Heart right ventricle (tissue), 16 donors: ENCODE measurements at regions not wholly inside any gene's neighbourhood (a gene's known extent, or its start where the extent isn't known, plus 50 kb on each side); places are given as distances from the start of the nearest gene placed in this dataset.

Experiments used
- ATAC-seq, 8 donors: fragments of 200-7000 bp; cut with Tn5 transposase; one replicate each; pipeline ENCODE4 v1.9.1; 2020; ENCODE audit warnings: mild to moderate bottlenecking in 8 of 8, moderate library complexity in 8 of 8, moderate number of reproducible peaks in 1 of 8
- DNase-seq, 2 donors: peaks; one replicate each; pipeline ENCODE4 v3.0.0-alpha.2; 2020
- H3K27ac ChIP-seq, 10 donors: fragments of 200-600 bp; sonication (generic) in 2 of 10; one replicate each; pipeline versions ENCODE4 v1.5.0 to v1.8.0; 2020 to 2022; ENCODE audit warnings: mild to moderate bottlenecking in 3 of 10
- H3K27me3 ChIP-seq, 7 donors: fragments of 200-600 bp; one replicate each; pipeline ENCODE4 v1.8.0; 2021 to 2022; ENCODE audit warnings: mild to moderate bottlenecking in 2 of 7
- H3K36me3 ChIP-seq, 9 donors: fragments of 200-600 bp; sonication (generic) in 1 of 9; one replicate each; pipeline versions ENCODE4 v1.5.0 to v1.8.0; 2020 to 2022; ENCODE audit warnings: mild to moderate bottlenecking in 2 of 9
- H3K4me1 ChIP-seq, 9 donors: fragments of 200-600 bp; sonication (generic) in 1 of 9; one replicate each; pipeline versions ENCODE4 v1.5.0 to v1.8.0; 2020 to 2022; ENCODE audit warnings: mild to moderate bottlenecking in 4 of 9
- H3K4me3 ChIP-seq, 10 donors: fragments of 200-600 bp; sonication (generic) in 2 of 10; one replicate each; pipeline versions ENCODE4 v1.5.0 to v1.8.0; 2020 to 2022; ENCODE audit warnings: mild to moderate bottlenecking in 7 of 10, moderate library complexity in 2 of 10
- H3K9me3 ChIP-seq, 11 donors: fragments of 200-600 bp in 10 of 11; sonication (generic) in 2 of 11; one replicate each; pipeline versions ENCODE4 v1.5.0 to v1.8.0; 2013 to 2022; ENCODE audit warnings: mild to moderate bottlenecking in 2 of 11, control low read depth in 1 of 11, moderate library complexity in 1 of 11
- WGBS, 2 donors: extraction: QIAGEN DNeasy Blood & Tissue Kit; methylation state at CpG; one replicate each; pipeline ENCODE4 v1.1.7; 2013; ENCODE audit warnings: inconsistent platforms in 1 of 2; 5-methylcytosine and 5-hydroxymethylcytosine counted together
- intact Hi-C, 10 donors: fragments of 100-400 bp; cut with DNase I; formaldehyde crosslinking; loops; one replicate each; pipeline versions ENCODE4 v1.11.1 to v1.14.2; 2022
- TF ChIP-seq, protein P1 (sequence below), 9 donors: fragments of 200-600 bp; sonication (generic) in 2 of 9; IDR thresholded peaks; one replicate each; pipeline versions ENCODE4 v1.5.0 to v1.8.0; 2021 to 2022; ENCODE audit warnings: antibody characterized with exemption in 9 of 9, mild to moderate bottlenecking in 5 of 9, moderate library complexity in 1 of 9
- donor health status: Arrhythmogenic right ventricular cardiomyopathy.
- donor health status: ischemic (EF 13 %, LVEDD 7.1; RV severe dilation, severe dysfunction).
- donor health status: healthy with polysubstance abuse.
- donor health status: DM: no; HTN: yes; CAD: no.
- donor health status: DM: no; HTN: no; CAD: no.
- donor health status: ischemic (EF 25% LVEDD 6.9; RV normal size, moderate dysfunction).
- donor health status: ischemic (EF 25% LVEDD 5.7; RV mildly dilated, moderate dysfunction).
- donor health status: healthy.
- donor health status: DM: yes; HTN: yes; CAD: no.
- donor health status: Ischemic cardiomyopathy.
- donor health status: ischemic (EF 35%, LVEDD 5.7; RV mildly dilated, moderate dysfunction).
- donor health status: nonischemic (EF 11% LVEDD 7.7; RV severe dilation, severe dysfunction).
- donor health status: DM: yes; HTN: yes; CAD: no.
- donor health status: PGD.
- donor health status: ischemic (EF 29% LVEDD 5.4; RV normal size, mild dysfunction).
- donor health status: nonischemic (EF 23%, LVEDD 6.1; RV moderate dilation, normal function).

DNA sequence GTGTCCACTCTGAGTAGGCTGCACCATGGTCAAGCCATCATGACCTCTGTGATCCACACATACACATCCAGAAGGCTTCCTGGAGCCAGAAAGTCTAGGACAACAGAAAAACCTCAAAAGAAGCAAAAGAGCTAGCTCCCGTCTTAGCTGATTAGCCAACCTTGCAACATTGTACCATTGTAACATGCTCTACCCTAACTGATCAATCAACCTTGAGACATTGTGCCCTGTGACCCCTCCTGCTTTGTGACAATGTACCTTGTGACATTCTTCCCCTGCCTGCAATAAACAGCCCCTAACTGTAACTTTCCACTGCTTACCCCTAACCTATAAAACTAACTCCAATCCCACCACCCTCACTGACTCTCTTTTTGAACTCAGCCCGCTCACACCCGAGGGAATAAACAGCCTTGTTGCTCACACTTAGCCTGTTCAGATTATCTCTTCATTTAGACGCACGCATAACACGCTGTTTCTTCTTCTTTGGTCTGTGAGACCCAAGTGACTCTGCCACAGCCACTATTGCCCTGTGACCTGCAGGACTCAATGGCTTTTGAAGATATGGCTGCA lies 1104.6 kb downstream of the OTOL1 start:
- Histone ChIP-seq H3K4me1 (no peaks in the 10 kb centered on the region), H3K9me3 (peaks cover 0 to 26% (median 0%) of the 10 kb centered on the region in 11 donors), H3K27me3 (no peaks in the 10 kb centered on the region), H3K4me3 (no peak overlapping the region), H3K27ac (no peak overlapping the region), H3K36me3 (no peaks in the 10 kb centered on the region)
- DNase-seq, result no peak
- TF ChIP-seq, protein P1, sequence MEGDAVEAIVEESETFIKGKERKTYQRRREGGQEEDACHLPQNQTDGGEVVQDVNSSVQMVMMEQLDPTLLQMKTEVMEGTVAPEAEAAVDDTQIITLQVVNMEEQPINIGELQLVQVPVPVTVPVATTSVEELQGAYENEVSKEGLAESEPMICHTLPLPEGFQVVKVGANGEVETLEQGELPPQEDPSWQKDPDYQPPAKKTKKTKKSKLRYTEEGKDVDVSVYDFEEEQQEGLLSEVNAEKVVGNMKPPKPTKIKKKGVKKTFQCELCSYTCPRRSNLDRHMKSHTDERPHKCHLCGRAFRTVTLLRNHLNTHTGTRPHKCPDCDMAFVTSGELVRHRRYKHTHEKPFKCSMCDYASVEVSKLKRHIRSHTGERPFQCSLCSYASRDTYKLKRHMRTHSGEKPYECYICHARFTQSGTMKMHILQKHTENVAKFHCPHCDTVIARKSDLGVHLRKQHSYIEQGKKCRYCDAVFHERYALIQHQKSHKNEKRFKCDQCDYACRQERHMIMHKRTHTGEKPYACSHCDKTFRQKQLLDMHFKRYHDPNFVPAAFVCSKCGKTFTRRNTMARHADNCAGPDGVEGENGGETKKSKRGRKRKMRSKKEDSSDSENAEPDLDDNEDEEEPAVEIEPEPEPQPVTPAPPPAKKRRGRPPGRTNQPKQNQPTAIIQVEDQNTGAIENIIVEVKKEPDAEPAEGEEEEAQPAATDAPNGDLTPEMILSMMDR (IDR thresholded peaks at IDR 0.05), result no peak
- 91 to 94% methylated on average over 6 of the region's 6 CpGs for WGBS, 2 donors
- ATAC-seq, result no peak
- intact Hi-C loops, result no loop called here

DNA sequence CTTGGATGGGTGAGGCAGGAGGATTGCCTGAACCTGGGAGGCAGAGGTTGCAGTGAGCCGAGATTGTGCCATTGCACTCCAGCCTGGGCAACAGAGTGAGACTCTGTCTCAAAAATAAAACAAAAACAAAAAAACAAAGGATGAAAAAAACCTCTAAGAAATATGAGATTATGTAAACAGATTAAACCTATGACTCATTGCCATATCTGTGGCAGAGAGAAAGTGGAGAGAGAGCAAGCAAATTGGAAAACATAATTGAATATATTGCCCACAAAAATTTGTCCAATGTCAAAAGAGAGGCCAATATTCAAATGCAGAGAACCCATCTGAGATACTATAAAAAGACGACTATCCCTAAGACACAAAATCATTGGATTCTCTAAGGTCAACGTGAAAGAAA lies 1106.0 kb downstream of the OTOL1 start:
- 80 to 86% methylated on average over 3 of the region's 3 CpGs for WGBS, 2 donors
- TF ChIP-seq, protein P1 (IDR thresholded peaks at IDR 0.05), result no peak
- DNase-seq, result no peak
- ATAC-seq, result no peak
- Histone ChIP-seq H3K9me3 (peaks cover 0 to 27% (median 0%) of the 10 kb centered on the region in 11 donors), H3K4me3 (no peak overlapping the region), H3K27ac (no peak overlapping the region), H3K27me3 (no peaks in the 10 kb centered on the region), H3K4me1 (no peaks in the 10 kb centered on the region), H3K36me3 (no peaks in the 10 kb centered on the region)
- intact Hi-C loops, result no loop called here

DNA sequence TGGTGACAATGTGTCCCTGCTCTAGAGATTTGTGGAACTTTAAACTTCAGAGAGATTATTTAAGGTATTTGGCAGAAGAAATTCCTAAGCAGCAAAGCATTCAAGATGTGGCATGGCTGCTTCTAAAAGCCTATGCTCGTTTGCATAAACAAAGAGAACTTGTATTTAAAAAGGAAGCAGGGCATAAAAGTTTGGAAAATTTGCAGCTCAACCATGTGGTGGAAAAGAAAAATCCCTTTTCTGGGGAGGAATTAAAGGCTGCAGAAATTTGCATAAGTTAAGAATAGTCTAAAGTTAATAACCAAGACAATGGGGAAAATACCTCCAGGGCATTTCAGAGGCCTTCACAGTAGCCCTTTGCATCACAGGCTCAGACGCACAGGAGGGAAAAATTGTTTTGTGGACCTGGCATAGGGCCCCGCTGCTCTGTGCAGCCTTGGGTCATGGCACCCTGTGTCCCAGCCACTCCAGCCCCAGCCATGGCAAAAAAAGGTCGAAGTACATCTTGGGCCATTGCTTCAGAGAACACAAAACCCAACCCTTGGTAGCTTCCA lies 1109.1 kb downstream of the OTOL1 start:
- no peak for DNase-seq
- TF ChIP-seq, protein P1 (IDR thresholded peaks at IDR 0.05), result no peak
- Histone ChIP-seq H3K27me3 (no peaks in the 10 kb centered on the region), H3K4me1 (no peaks in the 10 kb centered on the region), H3K27ac (no peak overlapping the region), H3K9me3 (peaks cover 0 to 27% (median 0%) of the 10 kb centered on the region in 11 donors), H3K36me3 (no peaks in the 10 kb centered on the region), H3K4me3 (no peak overlapping the region)
- 79 to 82% methylated on average over 4 of the region's 4 CpGs for WGBS, 2 donors
- intact Hi-C loops, result no loop called here
- ATAC-seq, result no peak

DNA sequence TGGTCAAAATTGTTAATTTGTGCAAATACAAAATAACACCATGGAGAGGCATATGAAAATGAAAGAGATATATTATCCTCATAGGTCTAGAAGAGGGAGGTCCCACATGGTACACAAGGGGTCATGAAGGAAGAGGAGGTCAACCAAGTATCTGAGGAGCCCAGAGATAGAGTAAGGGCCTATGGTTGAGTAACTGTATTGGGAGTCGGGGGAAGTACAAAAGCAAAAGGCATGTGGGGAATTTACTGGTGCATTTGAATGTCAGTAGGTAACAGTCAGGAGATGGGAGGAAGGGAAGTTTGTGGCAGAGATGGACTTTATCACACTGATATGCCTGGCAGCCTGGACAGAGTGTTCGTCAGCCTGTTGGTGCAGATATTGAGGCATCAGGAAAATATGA lies 1113.7 kb downstream of the OTOL1 start:
- Histone ChIP-seq H3K27me3 (no peaks in the 10 kb centered on the region), H3K4me3 (no peak overlapping the region), H3K27ac (no peak overlapping the region), H3K36me3 (no peaks in the 10 kb centered on the region), H3K9me3 (peaks cover 0 to 8% (median 0%) of the 10 kb centered on the region in 11 donors), H3K4me1 (no peaks in the 10 kb centered on the region)
- TF ChIP-seq, protein P1 (IDR thresholded peaks at IDR 0.05), result no peak
- intact Hi-C loops, result no loop called here
- ATAC-seq, result no peak
- DNase-seq, result no peak
- WGBS, 2 donors, result 55 to 57% methylated on average over 2 of the region's 2 CpGs
